ENCODE measurements at regions not wholly inside any gene's neighbourhood (a gene's known extent, or its start where the extent isn't known, plus 50 kb on each side); places are given as distances from the start of the nearest gene placed in this dataset.

DNA sequence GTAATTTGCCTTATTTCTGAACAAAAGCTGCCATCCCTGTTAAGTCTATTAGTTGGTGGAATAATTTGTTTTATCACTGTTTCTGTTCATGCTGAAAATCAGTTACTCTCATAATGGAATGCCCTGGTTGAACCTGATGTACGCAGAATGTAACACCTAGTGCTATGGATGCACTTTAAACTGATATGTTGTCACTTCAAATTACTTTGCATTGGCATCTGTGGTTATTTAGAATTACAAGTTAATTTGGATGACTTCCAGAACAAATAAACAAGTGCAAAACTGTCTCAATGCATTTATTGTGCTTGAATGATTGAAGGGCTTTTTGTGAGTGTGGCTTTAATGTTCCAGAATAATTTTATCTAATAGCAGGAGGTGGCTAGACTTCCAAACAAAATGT lies 368.2 kb upstream of the SLITRK5 start:
- TF ChIP-seq, protein P1, sequence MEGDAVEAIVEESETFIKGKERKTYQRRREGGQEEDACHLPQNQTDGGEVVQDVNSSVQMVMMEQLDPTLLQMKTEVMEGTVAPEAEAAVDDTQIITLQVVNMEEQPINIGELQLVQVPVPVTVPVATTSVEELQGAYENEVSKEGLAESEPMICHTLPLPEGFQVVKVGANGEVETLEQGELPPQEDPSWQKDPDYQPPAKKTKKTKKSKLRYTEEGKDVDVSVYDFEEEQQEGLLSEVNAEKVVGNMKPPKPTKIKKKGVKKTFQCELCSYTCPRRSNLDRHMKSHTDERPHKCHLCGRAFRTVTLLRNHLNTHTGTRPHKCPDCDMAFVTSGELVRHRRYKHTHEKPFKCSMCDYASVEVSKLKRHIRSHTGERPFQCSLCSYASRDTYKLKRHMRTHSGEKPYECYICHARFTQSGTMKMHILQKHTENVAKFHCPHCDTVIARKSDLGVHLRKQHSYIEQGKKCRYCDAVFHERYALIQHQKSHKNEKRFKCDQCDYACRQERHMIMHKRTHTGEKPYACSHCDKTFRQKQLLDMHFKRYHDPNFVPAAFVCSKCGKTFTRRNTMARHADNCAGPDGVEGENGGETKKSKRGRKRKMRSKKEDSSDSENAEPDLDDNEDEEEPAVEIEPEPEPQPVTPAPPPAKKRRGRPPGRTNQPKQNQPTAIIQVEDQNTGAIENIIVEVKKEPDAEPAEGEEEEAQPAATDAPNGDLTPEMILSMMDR (IDR thresholded peaks at IDR 0.05; ENCODE audit: low read depth, low read length), result no peak
- ChIA-PET CTCF (no interaction called here), POLR2A (no interaction called here)
- Histone ChIP-seq H3K27ac (ENCODE audit: low read depth, low read length) (no peak overlapping the region), H3K9me3 (ENCODE audit: control insufficient read depth, insufficient read depth, low read length) (no peaks in the 10 kb centered on the region), H3K4me3 (ENCODE audit: low read depth, low read length) (no peak overlapping the region), H3K27me3 (ENCODE audit: control insufficient read depth, insufficient read depth, low read length) (no peaks in the 10 kb centered on the region)
- DNase-seq (ENCODE audit: low read depth, low spot score), result no peak

DNA sequence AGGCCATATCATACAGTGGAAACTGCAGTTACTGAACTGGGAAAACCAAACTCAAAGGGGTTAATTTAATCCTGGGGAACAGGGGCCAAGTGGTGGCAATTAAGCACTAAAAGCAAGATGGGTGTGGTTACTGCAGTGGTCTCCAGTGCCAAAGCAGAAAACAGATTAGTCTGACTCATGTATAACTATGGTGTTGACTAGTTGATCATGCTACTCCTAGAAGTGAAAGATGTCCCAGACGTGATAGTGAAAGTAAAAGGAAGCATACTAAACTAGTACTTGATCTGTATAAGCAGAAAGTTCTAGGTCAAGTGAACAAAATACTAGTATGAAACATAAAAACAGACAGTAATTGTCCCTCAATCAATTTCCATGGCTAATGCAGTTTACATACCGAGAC lies 360.0 kb upstream of the SLITRK5 start:
- H3K27ac ChIP-seq (ENCODE audit: low read depth, low read length), result no peak overlapping the region
- H3K9me3 ChIP-seq (ENCODE audit: control insufficient read depth, insufficient read depth, low read length), result no peaks in the 10 kb centered on the region
- no peaks in the 10 kb centered on the region for H3K27me3 ChIP-seq (ENCODE audit: control insufficient read depth, insufficient read depth, low read length)
- DNase-seq (ENCODE audit: low read depth, low spot score), result no peak
- POLR2A ChIA-PET, result no interaction called here
- CTCF ChIA-PET, result no interaction called here
- no peak overlapping the region for H3K4me3 ChIP-seq (ENCODE audit: low read depth, low read length)
- TF ChIP-seq, protein P1 (IDR thresholded peaks at IDR 0.05; ENCODE audit: low read depth, low read length), result no peak

- POLR2A ChIA-PET, result no interaction called here
These were observed 356.3 kb upstream of the SLITRK5 start for GRCh38 chr13:87314822-87315221.

DNA sequence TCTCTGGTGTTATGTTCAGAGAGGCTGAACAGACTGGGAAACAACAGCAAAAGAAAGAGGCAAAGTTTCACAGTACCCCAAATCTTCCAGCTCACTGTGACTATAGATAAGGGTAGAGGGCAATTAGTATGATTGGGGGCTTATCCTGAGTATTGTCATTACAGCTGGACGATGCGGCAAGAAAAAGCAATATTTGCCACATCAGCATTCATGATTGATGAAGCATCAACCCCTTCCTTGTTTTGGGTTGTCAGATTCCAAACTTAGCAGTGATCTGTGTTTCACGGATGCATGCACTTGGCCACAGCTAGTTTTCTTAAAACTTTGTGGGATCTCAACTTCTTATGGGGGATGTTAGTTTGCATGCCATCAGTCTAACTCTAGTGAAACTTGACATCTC lies 348.8 kb upstream of the SLITRK5 start:
- Histone ChIP-seq H3K27ac (ENCODE audit: low read depth, low read length) (no peak overlapping the region), H3K9me3 (ENCODE audit: control insufficient read depth, insufficient read depth, low read length) (no peaks in the 10 kb centered on the region), H3K27me3 (ENCODE audit: control insufficient read depth, insufficient read depth, low read length) (no peaks in the 10 kb centered on the region), H3K4me3 (ENCODE audit: low read depth, low read length) (no peak overlapping the region)
- TF ChIP-seq, protein P1 (IDR thresholded peaks at IDR 0.05; ENCODE audit: low read depth, low read length), result no peak
- no peak for DNase-seq (ENCODE audit: low read depth, low spot score)
- ChIA-PET POLR2A (no interaction called here), CTCF (no interaction called here)

More at GRCh38 chr13:87314822-87315221, 356.3 kb upstream of the SLITRK5 start:
- TF ChIP-seq, protein P1 (IDR thresholded peaks at IDR 0.05; ENCODE audit: low read depth, low read length), result no peak
- H3K4me3 ChIP-seq (ENCODE audit: low read depth, low read length), result no peak overlapping the region
- DNase-seq (ENCODE audit: low read depth, low spot score), result no peak
- no peak overlapping the region for H3K27ac ChIP-seq (ENCODE audit: low read depth, low read length)
- CTCF ChIA-PET, result no interaction called here
- no peaks in the 10 kb centered on the region for H3K27me3 ChIP-seq (ENCODE audit: control insufficient read depth, insufficient read depth, low read length)
- H3K9me3 ChIP-seq (ENCODE audit: control insufficient read depth, insufficient read depth, low read length), result no peaks in the 10 kb centered on the region

DNA sequence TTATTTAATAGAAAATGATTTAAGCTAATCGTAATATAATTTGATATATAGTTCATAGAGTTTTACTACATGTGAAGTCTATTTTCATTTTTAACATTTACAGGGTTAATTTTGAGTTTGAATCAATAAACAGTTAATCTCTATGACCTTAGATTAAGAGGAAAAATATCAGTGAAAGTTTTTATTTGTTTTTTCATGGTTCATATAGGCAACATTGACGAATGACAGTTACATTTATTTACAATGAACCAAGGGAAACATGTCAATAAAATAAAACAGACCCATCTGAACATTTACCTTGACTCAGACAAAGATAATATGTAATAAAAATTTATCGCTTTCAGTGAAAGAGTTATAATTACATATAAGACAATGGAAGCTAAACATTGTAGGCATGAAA lies 346.6 kb upstream of the SLITRK5 start:
- H3K4me3 ChIP-seq (ENCODE audit: low read depth, low read length), result no peak overlapping the region
- no peak overlapping the region for H3K27ac ChIP-seq (ENCODE audit: low read depth, low read length)
- CTCF ChIA-PET, result no interaction called here
- no peak for DNase-seq (ENCODE audit: low read depth, low spot score)
- H3K27me3 ChIP-seq (ENCODE audit: control insufficient read depth, insufficient read depth, low read length), result no peaks in the 10 kb centered on the region
- POLR2A ChIA-PET, result no interaction called here
- TF ChIP-seq, protein P1 (IDR thresholded peaks at IDR 0.05; ENCODE audit: low read depth, low read length), result no peak
- no peaks in the 10 kb centered on the region for H3K9me3 ChIP-seq (ENCODE audit: control insufficient read depth, insufficient read depth, low read length)
